Gastrocnemius medialis (tissue), 4 donors: ENCODE measurements at regions not wholly inside any gene's neighbourhood (a gene's known extent, or its start where the extent isn't known, plus 50 kb on each side); places are given as distances from the start of the nearest gene placed in this dataset.

Source experiments
- POLR2A ChIP-seq, 2 donors: fragments of 450-650 bp; IDR thresholded peaks; one replicate each; pipeline ENCODE4 v1.6.1; 2017; ENCODE audit warnings: antibody characterized with exemption in 2 of 2, mild to moderate bottlenecking in 2 of 2, moderate library complexity in 2 of 2
- TF ChIP-seq, protein P1 (sequence below), 5 experiments: fragments of 450-650 bp in 3 of 5; fragments of 200-600 bp in 2 of 5; sonication (generic) in 2 of 5; IDR thresholded peaks in 4 of 5; conservative IDR thresholded peaks in 1 of 5; 1 replicate in 4 of 5; 2 replicates in 1 of 5; pipeline ENCODE4 v1.5.1; 2016 to 2019; ENCODE audit warnings: antibody characterized with exemption in 5 of 5, mild to moderate bottlenecking in 3 of 5, moderate library complexity in 3 of 5

DNA sequence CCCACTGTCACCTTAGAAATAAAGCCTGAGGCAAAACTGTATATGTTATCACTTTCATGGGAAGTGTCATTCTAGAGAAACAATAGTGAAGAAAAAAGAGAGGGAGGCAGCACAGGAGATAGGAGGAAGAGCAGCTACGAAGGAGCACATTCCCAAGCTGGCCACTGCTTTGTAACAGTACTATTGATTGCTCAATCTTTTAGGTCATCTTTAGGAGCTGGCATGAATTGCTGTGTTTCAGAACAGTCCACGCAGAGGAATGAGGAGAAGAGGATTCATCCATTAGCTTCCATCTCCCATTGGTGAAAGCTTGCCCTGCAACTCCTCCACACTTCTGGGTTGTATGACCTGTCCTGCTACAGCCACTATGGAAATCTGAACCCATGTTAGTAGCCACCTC, 372.5 kb upstream of the DDHD1 start:
- TF ChIP-seq POLR2A (IDR thresholded peaks at IDR 0.05) = no peak
- TF ChIP-seq, protein P1, sequence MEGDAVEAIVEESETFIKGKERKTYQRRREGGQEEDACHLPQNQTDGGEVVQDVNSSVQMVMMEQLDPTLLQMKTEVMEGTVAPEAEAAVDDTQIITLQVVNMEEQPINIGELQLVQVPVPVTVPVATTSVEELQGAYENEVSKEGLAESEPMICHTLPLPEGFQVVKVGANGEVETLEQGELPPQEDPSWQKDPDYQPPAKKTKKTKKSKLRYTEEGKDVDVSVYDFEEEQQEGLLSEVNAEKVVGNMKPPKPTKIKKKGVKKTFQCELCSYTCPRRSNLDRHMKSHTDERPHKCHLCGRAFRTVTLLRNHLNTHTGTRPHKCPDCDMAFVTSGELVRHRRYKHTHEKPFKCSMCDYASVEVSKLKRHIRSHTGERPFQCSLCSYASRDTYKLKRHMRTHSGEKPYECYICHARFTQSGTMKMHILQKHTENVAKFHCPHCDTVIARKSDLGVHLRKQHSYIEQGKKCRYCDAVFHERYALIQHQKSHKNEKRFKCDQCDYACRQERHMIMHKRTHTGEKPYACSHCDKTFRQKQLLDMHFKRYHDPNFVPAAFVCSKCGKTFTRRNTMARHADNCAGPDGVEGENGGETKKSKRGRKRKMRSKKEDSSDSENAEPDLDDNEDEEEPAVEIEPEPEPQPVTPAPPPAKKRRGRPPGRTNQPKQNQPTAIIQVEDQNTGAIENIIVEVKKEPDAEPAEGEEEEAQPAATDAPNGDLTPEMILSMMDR (IDR thresholded peaks at IDR 0.05 in 4 of 5, conservative IDR thresholded peaks at IDR 0.05 in 1 of 5) = no peak
